Stimulated activated CD8-positive, alpha-beta memory T cell treated with anti-CD3 and anti-CD28 coated beads, Interleukin-4, amount 100 ng/mL, for 24 hours (primary cell): ENCODE measurements at regions not wholly inside any gene's neighbourhood (a gene's known extent, or its start where the extent isn't known, plus 50 kb on each side); places are given as distances from the start of the nearest gene placed in this dataset.
A peak's percentile ranks its signal among the peaks of the same experiment; 100 is the strongest.

ENCODE experiments used
- DNase-seq: peaks from one replicate; pipeline ENCODE4 v3.0.0-alpha.2; 2020; ENCODE audit warnings: low read depth

GRCh38 chr7:131087756-131088658 lies 239.7 kb upstream of the MKLN1 start:
- no peak for DNase-seq

DNA sequence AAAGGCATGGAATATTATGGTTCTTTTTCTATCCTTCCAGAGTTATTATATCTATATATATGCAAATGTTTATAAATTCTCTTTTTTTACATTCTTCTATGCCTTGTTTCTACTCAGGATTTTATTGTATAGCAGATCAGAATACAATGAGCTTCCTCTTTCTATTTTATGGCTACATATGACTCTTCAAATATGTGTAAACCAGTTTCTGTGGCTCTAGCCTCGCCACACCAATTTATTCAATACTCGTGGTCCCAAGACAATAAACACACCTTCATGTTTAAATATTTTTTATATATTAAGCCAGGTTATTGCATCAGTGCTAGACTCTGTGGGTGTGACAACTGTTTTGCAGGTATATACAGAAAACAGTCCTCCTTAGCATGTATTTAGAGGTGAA lies 237.5 kb upstream of the MKLN1 start:
- DNase-seq, result no peak

GRCh38 chr7:131090886-131091692 lies 236.6 kb upstream of the MKLN1 start:
- DNase-seq, result no peak

DNA sequence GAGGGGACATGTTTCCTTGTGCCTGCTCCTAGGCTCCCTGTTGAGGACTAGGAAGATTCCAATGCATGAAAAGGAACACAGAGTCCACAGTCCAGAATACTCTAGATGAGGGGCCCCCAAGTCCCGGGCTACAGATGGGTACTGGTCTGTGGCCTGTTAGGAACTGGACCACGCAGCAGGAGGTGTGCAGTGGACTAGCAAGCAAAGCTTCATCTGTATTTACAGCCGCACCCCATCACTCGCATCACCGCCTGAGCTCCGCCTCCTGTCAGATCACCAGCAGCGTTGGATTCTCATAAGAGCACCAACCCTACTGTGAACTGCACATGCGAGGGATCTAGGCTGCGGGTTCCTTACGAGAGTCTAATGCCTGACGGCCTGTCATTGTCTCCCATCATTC lies 233.0 kb upstream of the MKLN1 start:
- DNase-seq, result no peak

- DNase-seq, result no peak
Observed at GRCh38 chr7:131095346-131095745, 232.3 kb upstream of the MKLN1 start.

GRCh38 chr7:131096267-131096927 lies 231.3 kb upstream of the MKLN1 start:
- DNase-seq, result no peak

GRCh38 chr7:131097662-131098376 lies 229.9 kb upstream of the MKLN1 start:
- no peak for DNase-seq

DNA sequence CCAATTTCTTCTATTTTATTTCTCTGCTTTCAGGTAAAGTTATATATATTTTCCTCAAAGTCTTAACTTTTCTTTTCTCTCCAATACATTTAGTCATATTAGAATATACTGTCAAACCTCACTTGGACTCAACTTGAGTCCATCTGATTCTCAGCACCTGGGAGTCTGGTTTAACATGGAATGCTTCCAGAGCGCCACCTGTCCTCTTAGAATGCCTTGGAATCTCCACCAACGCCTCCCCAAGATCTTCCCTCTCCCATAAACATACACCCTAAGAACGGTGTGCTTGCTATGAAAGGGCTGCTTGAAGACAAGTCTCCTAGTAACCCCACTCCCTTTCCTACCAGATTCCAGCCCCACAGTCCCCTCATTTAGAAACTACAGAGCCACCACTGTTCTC lies 229.1 kb upstream of the MKLN1 start:
- DNase-seq, result no peak

DNA sequence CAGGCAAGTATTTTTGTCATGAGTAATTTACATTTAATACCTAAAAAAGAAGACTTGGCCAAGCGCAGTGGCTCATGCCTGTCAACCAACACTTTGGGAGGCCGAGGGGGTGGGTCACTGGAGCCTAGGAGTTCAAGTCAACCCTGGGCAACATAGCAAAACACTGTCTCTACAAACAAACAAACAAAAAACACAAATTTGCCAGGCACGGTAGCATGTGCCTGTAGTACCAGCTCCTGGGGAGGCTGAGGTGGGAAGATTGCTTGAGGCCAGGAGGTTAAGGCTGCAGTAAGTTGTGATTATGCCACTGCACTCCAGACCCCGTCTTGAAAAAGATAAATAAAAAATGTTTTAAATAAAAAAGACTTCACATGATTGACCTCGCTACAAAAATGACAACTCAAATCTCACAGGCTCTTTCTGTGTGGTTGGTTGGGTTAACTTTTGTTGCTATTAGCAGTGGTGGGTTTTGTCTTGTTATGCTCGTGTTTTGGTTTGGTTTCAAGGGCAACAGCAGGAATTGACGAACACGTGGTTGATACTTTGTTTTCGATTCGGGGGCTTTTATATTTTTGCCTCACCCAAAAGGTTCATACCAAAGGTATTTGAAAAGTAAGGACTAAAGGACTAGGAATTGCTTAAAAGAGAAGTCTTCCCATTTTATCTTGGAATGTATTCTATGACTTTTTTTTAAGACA lies 227.2 kb upstream of the MKLN1 start:
- no peak for DNase-seq

DNA sequence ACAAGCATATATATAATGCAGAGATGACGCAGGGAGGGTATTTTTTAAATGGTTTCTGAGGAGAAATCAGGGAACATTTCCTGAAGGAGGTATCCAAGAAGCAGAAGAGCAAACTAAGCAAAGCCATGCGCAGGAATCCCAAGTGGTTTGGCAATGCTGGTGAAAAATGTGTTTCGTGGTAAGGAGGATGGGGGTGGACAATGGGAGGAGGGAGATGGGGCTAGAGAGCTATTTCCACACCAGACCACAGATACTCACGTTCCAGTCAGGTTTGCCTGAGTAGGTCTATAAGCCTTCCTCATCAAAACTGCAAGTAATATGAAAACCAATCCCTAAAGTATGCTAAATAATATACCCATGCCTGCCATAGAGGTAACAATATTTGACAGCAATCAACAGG lies 223.7 kb upstream of the MKLN1 start:
- DNase-seq, result no peak

- no peak for DNase-seq
Observed at GRCh38 chr7:131104596-131105293, 222.9 kb upstream of the MKLN1 start.

DNA sequence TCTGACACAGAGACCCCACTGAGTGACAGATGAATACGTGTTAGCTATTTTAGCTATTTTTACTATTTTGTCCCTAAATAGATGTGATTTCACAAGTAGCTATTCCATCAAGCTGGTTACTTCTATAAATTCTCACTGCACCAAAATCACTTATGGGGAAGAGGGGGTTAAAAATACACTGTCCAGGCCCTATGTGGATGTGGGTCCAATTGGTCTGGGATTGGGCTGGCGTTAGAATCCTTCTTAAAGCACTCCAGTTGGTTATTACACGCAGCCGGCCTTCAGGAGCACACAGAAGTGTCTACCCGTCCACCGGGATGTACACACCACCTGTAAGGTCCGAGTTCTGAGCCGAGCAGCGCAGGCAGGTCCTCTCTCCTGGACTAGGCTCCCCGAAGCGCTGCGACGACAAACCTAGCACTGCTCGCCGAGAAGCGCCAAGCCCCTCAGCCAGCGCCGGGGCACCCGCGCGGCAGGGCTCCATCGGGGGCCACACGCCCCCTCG lies 222.3 kb upstream of the MKLN1 start:
- no peak for DNase-seq

DNA sequence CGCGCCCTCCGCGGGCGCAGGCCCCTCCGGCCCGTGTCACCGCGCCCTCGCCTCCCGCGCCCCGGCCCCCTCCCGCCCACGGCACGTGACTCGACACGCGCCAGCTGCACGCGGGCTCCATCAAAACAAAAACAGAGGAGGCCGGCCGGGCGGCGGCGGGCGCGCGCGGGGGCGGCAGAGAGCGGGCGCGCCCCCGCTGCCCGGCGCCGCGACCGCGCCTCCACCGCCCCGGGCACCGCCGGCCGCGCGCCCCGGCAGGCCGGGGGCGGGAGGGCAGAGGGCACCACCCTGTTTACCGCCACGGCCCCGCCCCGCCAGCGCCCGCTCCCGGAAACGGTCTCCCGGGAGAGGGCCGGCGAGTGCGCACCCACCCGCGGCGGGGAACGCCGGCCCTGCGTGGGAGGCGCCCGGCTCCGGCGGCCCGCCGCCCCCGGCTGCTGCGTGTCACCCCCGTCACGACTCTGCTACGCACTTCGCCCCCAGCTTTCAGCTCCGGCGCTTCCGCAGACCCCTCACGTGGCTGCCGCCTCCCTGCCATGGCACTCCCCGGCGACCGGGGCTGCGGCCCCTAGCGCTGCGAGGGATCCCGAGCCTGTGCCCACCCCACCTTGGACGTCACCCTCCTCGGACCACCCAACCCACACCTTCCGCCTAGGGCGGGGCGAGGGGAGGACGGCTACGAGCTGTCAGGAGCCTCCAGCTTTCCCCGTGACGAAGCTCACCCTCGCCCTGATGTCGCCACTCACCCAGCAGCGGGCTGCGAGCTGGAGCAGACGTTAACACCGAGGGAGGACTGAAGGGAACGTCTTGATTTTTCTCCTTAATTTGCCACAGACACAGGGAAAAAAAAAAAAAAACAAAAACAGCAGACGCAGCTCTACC lies 221.6 kb upstream of the MKLN1 start:
- DNase-seq, result peak; percentile 79

DNA sequence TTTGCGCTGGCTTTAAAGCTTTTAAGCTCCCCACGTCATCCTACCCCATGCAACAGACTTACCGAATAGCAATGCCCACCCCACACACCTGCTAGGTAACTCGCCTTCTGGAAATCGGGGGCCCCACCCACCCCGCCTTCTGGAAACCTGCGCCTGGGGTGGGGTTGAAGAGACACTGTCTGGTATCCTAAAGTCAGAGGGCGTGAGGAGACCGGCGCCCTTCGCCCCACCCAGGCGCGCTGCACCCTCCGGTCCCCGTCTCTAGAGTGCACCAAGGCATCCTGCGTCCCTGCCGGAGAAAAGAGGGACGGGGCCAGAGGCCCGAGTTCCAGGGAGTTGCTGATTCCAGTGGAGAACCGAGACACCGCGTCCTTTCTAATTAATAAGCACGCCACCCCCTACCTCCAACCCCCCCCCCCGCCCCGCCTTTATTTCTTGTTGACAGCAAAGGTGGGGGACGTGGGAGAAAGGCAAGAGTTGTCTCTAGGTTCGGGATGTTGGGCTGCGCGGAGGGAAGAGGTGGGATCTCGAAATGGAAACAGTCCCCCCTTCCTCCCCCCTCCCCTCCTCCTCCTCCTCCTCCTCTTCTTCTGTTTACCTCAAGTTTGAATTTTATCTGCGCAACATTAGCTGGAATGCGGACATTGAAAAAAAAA lies 220.9 kb upstream of the MKLN1 start:
- peak; percentile 37 for DNase-seq

DNA sequence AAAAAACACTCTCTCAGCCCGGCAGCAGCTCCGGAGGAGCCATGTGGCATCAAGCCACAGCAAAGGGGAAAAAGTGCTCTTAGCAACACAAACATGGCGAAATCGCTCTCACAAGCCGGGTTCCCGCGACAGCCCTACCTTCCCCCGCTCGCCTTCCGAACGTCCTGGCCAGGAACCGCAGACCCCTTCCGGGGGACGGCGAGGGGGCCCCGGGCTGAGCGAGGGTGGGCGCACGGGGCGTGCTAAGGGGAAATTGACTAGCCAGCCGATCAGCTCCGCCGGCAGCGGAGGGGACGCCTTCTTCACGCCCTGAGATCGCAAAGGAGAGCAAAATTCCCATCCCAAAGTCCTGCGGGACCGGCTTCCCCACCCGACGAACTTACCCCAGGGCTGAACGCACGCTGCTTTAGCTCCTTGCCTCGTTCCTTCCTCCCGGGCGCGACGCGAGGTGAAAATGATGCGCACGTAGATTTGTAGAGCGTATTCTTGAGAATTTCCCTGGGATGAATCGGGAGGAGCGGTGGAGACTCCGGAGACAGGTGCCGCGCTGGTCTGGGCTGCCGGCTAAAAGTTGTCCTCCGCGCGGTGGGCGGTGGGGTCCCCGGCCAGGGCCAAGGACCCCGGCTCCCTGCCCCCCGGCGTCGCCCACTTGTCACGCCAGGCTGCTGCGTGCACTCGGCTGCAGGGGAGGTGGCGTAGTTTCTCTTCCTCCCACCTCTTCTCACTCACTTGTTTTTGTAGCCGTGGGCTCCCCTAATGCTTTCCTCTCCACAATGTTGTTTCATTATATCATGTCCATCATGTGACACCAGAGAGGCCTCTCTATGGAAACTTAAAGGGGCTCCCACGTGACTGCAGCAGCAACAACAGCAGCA lies 220.1 kb upstream of the MKLN1 start:
- peak; percentile 62 for DNase-seq

DNA sequence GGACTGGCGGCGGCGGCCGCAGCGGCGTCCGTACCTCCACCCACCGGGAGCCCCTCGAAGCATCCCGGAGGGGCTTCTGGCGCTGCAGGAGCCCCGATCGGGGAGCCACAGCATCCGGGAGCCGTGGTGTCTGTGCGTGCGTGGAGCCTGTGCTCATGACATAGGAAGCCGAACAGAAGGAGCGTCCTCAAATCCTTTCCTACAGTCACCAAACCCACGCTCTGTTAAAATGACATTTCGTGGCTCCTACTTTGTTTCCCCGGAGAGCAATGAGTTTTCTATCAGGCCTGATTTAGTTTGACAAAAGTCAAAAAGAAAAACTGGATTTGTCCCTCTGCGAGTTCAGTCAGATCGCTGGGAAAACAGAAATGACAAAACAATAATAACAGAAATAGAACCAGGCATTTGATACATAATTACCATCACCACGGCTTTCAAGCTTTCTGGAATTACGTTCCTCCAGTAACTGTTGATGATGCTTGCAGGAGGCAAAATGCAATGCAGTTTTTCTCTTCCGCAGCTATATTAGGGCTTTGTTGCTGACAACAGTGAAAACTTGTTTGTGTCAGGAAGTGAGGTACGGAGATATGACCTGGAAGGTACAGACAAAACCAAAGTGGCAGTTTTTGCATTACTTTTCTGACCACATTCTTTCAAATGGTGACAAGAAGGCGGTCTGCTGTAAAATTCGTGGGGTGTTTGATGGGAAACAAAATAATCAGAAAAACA lies 219.3 kb upstream of the MKLN1 start:
- no peak for DNase-seq

DNA sequence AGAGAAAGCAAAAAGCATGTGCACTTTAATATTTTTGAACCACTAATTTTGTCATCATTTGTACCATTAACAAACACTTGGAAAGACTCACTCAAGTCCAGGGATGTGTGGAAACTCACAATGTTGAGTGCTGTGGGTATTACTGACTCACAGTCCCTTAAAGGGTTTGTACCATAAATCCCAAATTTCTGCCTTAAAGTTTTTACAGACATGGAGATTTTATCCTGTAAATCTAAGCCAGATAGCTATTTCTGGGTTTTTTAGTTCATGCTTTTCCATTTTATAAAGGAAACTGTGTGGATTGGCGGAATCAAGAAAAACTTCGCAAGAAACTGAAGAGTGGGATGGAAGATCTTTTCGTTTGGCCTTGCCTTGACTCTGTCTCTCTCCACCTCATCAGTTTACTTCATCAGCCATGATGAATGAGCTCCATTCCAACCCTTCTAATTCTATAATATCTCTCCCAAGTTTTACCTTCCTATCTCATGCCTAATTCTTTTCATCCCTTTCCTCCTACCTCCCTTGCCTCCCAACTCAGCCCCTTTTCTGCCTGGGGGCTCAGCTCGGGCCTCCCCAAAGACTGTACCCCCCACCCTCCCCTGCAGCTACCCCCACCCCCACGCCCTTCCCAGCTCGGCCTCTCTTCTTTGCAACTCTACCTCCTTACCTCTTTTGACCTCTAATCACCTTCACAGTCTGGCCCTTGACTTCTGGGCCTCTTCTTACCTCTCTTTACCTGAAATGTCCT lies 218.5 kb upstream of the MKLN1 start:
- no peak for DNase-seq
